ENCODE measurements at regions not wholly inside any gene's neighbourhood (a gene's known extent, or its start where the extent isn't known, plus 50 kb on each side); places are given as distances from the start of the nearest gene placed in this dataset.

GRCh38 chr1:217281332-217281731, 349.6 kb downstream of the GPATCH2 start:
- TF ChIP-seq POLR2A (IDR thresholded peaks at IDR 0.05; ENCODE audit: low read length) (no peak), CTCF (IDR thresholded peaks at IDR 0.05) (no peak), TP53 (CRISPR knock-in tag; IDR thresholded peaks at IDR 0.05) (no peak), SREBF2 (IDR thresholded peaks at IDR 0.05) (no peak), JUNB (IDR thresholded peaks at IDR 0.05) (no peak), MAFK (IDR thresholded peaks at IDR 0.05; ENCODE audit: partially characterized antibody) (no peak), ZSCAN20 (CRISPR knock-in tag; IDR thresholded peaks at IDR 0.05) (no peak), REST (IDR thresholded peaks at IDR 0.05) (no peak), HDAC2 (IDR thresholded peaks at IDR 0.05) (no peak), MYC (IDR thresholded peaks at IDR 0.05; ENCODE audit: borderline replicate concordance, low read length) (no peak)

Measured in A549 (cell line).